ENCODE measurements at regions not wholly inside any gene's neighbourhood (a gene's known extent, or its start where the extent isn't known, plus 50 kb on each side); places are given as distances from the start of the nearest gene placed in this dataset.

- TF ChIP-seq GATA2 (IDR thresholded peaks at IDR 0.05; ENCODE audit: low read depth, low read length) = no peak
- no peak for TF ChIP-seq GATA3 (IDR thresholded peaks at IDR 0.05; ENCODE audit: low read depth, low read length)
Measured at GRCh38 chr12:126204326-126204725, 1139.1 kb downstream of the AACS start.

Data from SH-SY5Y (cell line).